B cell (primary cell): ENCODE measurements at regions not wholly inside any gene's neighbourhood (a gene's known extent, or its start where the extent isn't known, plus 50 kb on each side); places are given as distances from the start of the nearest gene placed in this dataset.

Experiments
- ATAC-seq: fragments of 200-7000 bp; cut with Tn5 transposase; one replicate; pipeline ENCODE4 v1.10.0; 2021; ENCODE audit warnings: low read depth, mild to moderate bottlenecking, moderate number of reproducible peaks, moderate library complexity
- CTCF ChIA-PET: fragments of 350-600 bp; sonication (Branson Sonifier 250); formaldehyde crosslinking; loops from one replicate; lab custom pipeline; 2021; ENCODE audit warnings: antibody characterized with exemption, inconsistent platforms; lab: Charles Lee
- POLR2A ChIA-PET: fragments of 350-600 bp; sonication (Branson Sonifier 250); formaldehyde crosslinking; loops from one replicate; lab custom pipeline; 2021; ENCODE audit warnings: antibody characterized with exemption; lab: Charles Lee
- DNase-seq: peaks from one replicate; pipeline ENCODE4 v3.0.0; 2013
- H2AFZ ChIP-seq: 2 replicates; pipeline ENCODE4 v1.6.1; 2012; ENCODE audit warnings: mild to moderate bottlenecking, low read depth, low read length; ENCODE audit not compliant: insufficient read depth, poor library complexity, severe bottlenecking
- H3K27ac ChIP-seq, 2 donors: 1 replicate in 1 of 2; 2 replicates in 1 of 2; pipeline ENCODE4 v1.5.1; 2012 to 2013; ENCODE audit warnings: low read length in 2 of 2, mild to moderate bottlenecking in 2 of 2, moderate library complexity in 1 of 2
- H3K27me3 ChIP-seq, 4 experiments: fragments of 200-600 bp in 1 of 4; sonication (generic) in 1 of 4; replicated peaks in 1 of 4; 1 replicate in 2 of 4; 2 replicates in 2 of 4; pipeline versions ENCODE4 v1.6.1 to v1.7.0; 2013 to 2016; ENCODE audit warnings: low read length in 3 of 4, mild to moderate bottlenecking in 2 of 4, mixed read lengths in 1 of 4, moderate library complexity in 1 of 4; ENCODE audit not compliant: insufficient read depth in 4 of 4, control insufficient read depth in 3 of 4; ENCODE audit errors: control extremely low read depth in 1 of 4
- H3K36me3 ChIP-seq, 2 experiments: replicated peaks in 1 of 2; 1 replicate in 1 of 2; 2 replicates in 1 of 2; pipeline versions ENCODE4 v1.6.1 to v1.7.1; 2013; ENCODE audit warnings: low read length in 1 of 2; ENCODE audit not compliant: insufficient read depth in 2 of 2, control insufficient read depth in 1 of 2; ENCODE audit errors: control extremely low read depth in 1 of 2, extremely low read depth in 1 of 2
- H3K4me1 ChIP-seq, 2 donors: fragments of 200-600 bp in 1 of 2; sonication (generic) in 1 of 2; 1 replicate in 1 of 2; 2 replicates in 1 of 2; pipeline versions ENCODE4 v1.5.1 to v1.6.1; 2013 to 2017; ENCODE audit warnings: low read length in 2 of 2; ENCODE audit not compliant: control insufficient read depth in 2 of 2, insufficient read depth in 2 of 2
- H3K4me2 ChIP-seq: replicated peaks from 2 replicates; pipeline ENCODE3; 2012; ENCODE audit warnings: mild to moderate bottlenecking, low read depth, low read length; ENCODE audit not compliant: poor library complexity, severe bottlenecking
- H3K4me3 ChIP-seq, 5 experiments: fragments of 200-600 bp in 1 of 5; sonication (generic) in 1 of 5; 1 replicate in 3 of 5; 2 replicates in 2 of 5; pipeline versions ENCODE4 v1.5.1 to v1.7.0; 2011 to 2016; ENCODE audit warnings: low read length in 4 of 5, mild to moderate bottlenecking in 4 of 5, low read depth in 2 of 5, control low read depth in 1 of 5, moderate library complexity in 1 of 5; ENCODE audit not compliant: insufficient read depth in 1 of 5; ENCODE audit errors: control extremely low read depth in 1 of 5, extremely low read depth in 1 of 5
- H3K79me2 ChIP-seq: fragments of 200-600 bp; sonication (generic); one replicate; pipeline ENCODE4 v1.6.0; 2016; ENCODE audit warnings: low read length; ENCODE audit not compliant: control insufficient read depth, insufficient read depth
- H3K9ac ChIP-seq: fragments of 200-600 bp; sonication (generic); 2 replicates; pipeline ENCODE4 v1.6.1; 2017; ENCODE audit warnings: mild to moderate bottlenecking, low read length, moderate library complexity
- H3K9me3 ChIP-seq, 3 donors: one replicate each; pipeline versions ENCODE4 v1.6.1 to v1.7.1; 2013; ENCODE audit warnings: low read length in 2 of 3; ENCODE audit not compliant: control insufficient read depth in 2 of 3, insufficient read depth in 1 of 3; ENCODE audit errors: control extremely low read depth in 1 of 3
- H4K20me1 ChIP-seq: 2 replicates; pipeline ENCODE4 v1.6.0; 2012; ENCODE audit warnings: mild to moderate bottlenecking, low read length; ENCODE audit not compliant: insufficient read depth, control insufficient read depth, poor library complexity, severe bottlenecking
- H3K27ac Mint-ChIP-seq: one replicate; pipeline ENCODE4 v1.8.0; 2021; ENCODE audit warnings: mixed read lengths
- H3K27me3 Mint-ChIP-seq: one replicate; pipeline ENCODE4 v1.8.0; 2021; ENCODE audit warnings: mixed read lengths
- H3K4me1 Mint-ChIP-seq: one replicate; pipeline ENCODE4 v1.8.0; 2021; ENCODE audit warnings: mixed read lengths
- H3K4me3 Mint-ChIP-seq: one replicate; pipeline ENCODE4 v1.8.0; 2021; ENCODE audit warnings: mixed read lengths
- H3K9me3 Mint-ChIP-seq: one replicate; pipeline ENCODE4 v1.8.0; 2022; ENCODE audit warnings: mixed read lengths; ENCODE audit not compliant: insufficient read depth
- EZH2 ChIP-seq: IDR thresholded peaks from 2 replicates; pipeline ENCODE4 v1.6.1; 2012; ENCODE audit warnings: borderline replicate concordance, low read depth, mild to moderate bottlenecking, moderate library complexity, low read length; ENCODE audit not compliant: insufficient read depth, poor library complexity, severe bottlenecking
- WGBS: methylation state at CpG from one replicate; pipeline ENCODE4 v1.1.5; 2013; ENCODE audit warnings: missing lambda C conversion rate; ENCODE audit not compliant: insufficient coverage; 5-methylcytosine and 5-hydroxymethylcytosine counted together
- intact Hi-C: fragments of 100-400 bp; cut with micrococcal nuclease; formaldehyde crosslinking; loops from one replicate; pipeline ENCODE4 v1.10.0; 2022
- TF ChIP-seq, protein P1 (sequence below): fragments of 200-600 bp; IDR thresholded peaks from one replicate; pipeline ENCODE4 v1.8.0; 2022; ENCODE audit warnings: antibody characterized with exemption, mild to moderate bottlenecking

DNA sequence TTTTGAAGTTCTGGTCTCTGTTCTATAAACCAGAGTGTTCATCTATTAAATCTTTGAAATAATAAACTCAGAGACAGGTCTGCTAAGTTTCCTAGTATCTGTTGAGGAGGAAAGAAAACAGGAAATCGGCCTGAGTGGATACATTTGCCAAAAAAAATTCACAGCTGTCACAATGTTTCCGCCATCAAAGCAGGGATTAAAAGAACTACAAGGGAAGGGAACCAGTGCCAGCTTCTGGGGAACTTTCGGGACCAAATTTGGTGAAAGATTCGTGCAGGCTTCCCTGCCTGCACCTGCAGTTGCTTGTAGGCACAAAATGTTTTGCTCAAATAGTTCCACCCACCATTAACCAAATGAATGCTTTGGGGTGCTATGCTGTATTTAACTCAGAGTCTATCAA is 267.5 kb downstream of the MSX2 start:
- ATAC-seq (no peak), DNase-seq (no peak)
- no peaks in the 10 kb centered on the region for H4K20me1 ChIP-seq
- TF ChIP-seq, protein P1, sequence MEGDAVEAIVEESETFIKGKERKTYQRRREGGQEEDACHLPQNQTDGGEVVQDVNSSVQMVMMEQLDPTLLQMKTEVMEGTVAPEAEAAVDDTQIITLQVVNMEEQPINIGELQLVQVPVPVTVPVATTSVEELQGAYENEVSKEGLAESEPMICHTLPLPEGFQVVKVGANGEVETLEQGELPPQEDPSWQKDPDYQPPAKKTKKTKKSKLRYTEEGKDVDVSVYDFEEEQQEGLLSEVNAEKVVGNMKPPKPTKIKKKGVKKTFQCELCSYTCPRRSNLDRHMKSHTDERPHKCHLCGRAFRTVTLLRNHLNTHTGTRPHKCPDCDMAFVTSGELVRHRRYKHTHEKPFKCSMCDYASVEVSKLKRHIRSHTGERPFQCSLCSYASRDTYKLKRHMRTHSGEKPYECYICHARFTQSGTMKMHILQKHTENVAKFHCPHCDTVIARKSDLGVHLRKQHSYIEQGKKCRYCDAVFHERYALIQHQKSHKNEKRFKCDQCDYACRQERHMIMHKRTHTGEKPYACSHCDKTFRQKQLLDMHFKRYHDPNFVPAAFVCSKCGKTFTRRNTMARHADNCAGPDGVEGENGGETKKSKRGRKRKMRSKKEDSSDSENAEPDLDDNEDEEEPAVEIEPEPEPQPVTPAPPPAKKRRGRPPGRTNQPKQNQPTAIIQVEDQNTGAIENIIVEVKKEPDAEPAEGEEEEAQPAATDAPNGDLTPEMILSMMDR: no peak
- TF ChIP-seq EZH2: no peak
- no peaks in the 10 kb centered on the region for H3K27me3 ChIP-seq
- no peak overlapping the region for H2AFZ ChIP-seq
- no peaks in the 10 kb centered on the region for H3K4me1 ChIP-seq
- no peaks in the 10 kb centered on the region for H3K27me3 Mint-ChIP-seq
- no peak overlapping the region for H3K4me3 Mint-ChIP-seq
- no peak overlapping the region for H3K9ac ChIP-seq
- H3K79me2 ChIP-seq: no peaks in the 10 kb centered on the region
- intact Hi-C loops: no loop called here
- ChIA-PET CTCF (no interaction called here), POLR2A (no interaction called here)
- no peaks in the 10 kb centered on the region for H3K4me1 Mint-ChIP-seq
- H3K4me2 ChIP-seq: no peak overlapping the region
- H3K9me3 ChIP-seq: peaks cover 0 to 6% (median 0%) of the 10 kb centered on the region in 3 donors
- no peak overlapping the region for H3K4me3 ChIP-seq
- no peak overlapping the region for H3K27ac ChIP-seq
- H3K27ac Mint-ChIP-seq: no peak overlapping the region
- H3K9me3 Mint-ChIP-seq: no peaks in the 10 kb centered on the region
- no peaks in the 10 kb centered on the region for H3K36me3 ChIP-seq
- whole genome bisulfite sequencing: 70% methylated on average over 4 of the region's 4 CpGs

DNA sequence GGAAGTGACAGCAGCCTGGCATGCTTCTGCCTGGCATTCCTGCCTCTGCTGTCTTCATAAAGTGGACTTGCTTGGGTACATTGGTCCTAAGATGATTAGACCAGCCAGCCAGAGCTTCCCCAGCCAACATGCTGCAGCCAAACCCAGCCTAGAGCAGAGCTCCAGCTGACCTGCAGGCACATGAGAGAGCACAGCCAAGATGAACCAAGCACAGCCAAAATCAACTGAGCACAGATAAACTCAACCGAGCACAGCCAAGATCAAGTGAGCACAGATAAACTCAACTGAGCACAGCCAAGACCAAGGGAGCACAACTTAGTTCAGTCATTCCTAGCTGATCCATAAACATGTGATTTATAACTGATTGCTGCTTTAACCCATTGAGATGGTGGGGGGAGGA is 266.5 kb downstream of the MSX2 start:
- no peaks in the 10 kb centered on the region for H3K27me3 Mint-ChIP-seq
- Histone ChIP-seq H2AFZ (no peak overlapping the region), H3K36me3 (no peaks in the 10 kb centered on the region), H4K20me1 (no peaks in the 10 kb centered on the region), H3K79me2 (no peaks in the 10 kb centered on the region), H3K27ac (no peak overlapping the region), H3K4me2 (no peak overlapping the region), H3K4me3 (no peak overlapping the region), H3K27me3 (no peaks in the 10 kb centered on the region), H3K4me1 (no peaks in the 10 kb centered on the region), H3K9ac (no peak overlapping the region), H3K9me3 (peaks cover 0 to 6% (median 0%) of the 10 kb centered on the region in 3 donors)
- ATAC-seq: no peak
- TF ChIP-seq, protein P1: no peak
- no peak for TF ChIP-seq EZH2
- intact Hi-C loops: no loop called here
- no peaks in the 10 kb centered on the region for H3K4me1 Mint-ChIP-seq
- CTCF ChIA-PET: no interaction called here
- no peaks in the 10 kb centered on the region for H3K9me3 Mint-ChIP-seq
- DNase-seq: no peak
- no peak overlapping the region for H3K4me3 Mint-ChIP-seq
- 100% methylated on average over 1 of the region's 1 CpG for WGBS
- POLR2A ChIA-PET: no interaction called here
- H3K27ac Mint-ChIP-seq: no peak overlapping the region
